VCaP (cell line): ENCODE measurements at regions not wholly inside any gene's neighbourhood (a gene's known extent, or its start where the extent isn't known, plus 50 kb on each side); places are given as distances from the start of the nearest gene placed in this dataset.

ENCODE experiments used
- H3K27ac ChIP-seq: fragments of 450-650 bp; 2 replicates; pipeline ENCODE4 v1.5.1; 2017
- CTCF ChIP-seq: fragments of 450-650 bp; conservative IDR thresholded peaks from 2 replicates; pipeline ENCODE4 v1.5.1; 2017; ENCODE audit warnings: mild to moderate bottlenecking, moderate library complexity

GRCh38 chr6:139486476-139486799 lies 112.0 kb upstream of the CITED2 start:
- no peak for TF ChIP-seq CTCF
- peak overlapping the region; percentile 78 for H3K27ac ChIP-seq

GRCh38 chr6:139485742-139486475 lies 111.5 kb upstream of the CITED2 start:
- H3K27ac ChIP-seq: peak overlapping the region; percentile 78
- no peak for TF ChIP-seq CTCF

DNA sequence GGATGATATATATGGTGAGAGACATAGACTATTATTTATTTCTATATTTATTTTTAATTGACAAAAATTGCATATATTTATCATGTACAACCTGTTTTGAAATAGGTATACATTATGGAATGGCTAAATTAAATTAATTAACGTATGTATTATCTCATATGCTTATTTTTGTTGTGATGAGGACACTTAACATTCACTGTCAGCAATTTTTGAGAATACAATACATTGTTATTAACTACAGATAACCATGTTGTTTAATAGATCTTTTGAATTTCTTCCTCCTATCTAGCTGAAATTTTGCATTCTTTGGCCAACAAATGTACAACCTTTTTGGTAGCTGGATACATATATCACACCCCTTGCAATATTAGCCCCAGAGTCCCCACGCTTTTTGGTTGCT lies 110.7 kb upstream of the CITED2 start:
- H3K27ac ChIP-seq: peak overlapping the region; percentile 78
- no peak for TF ChIP-seq CTCF

- no peak overlapping the region for H3K27ac ChIP-seq
- TF ChIP-seq CTCF: no peak
Observed at GRCh38 chr6:139483079-139483478, 108.6 kb upstream of the CITED2 start.

GRCh38 chr6:139482287-139482686 lies 107.8 kb upstream of the CITED2 start:
- no peak for TF ChIP-seq CTCF
- H3K27ac ChIP-seq: no peak overlapping the region

- no peak for TF ChIP-seq CTCF
- no peak overlapping the region for H3K27ac ChIP-seq
Observed at GRCh38 chr6:139480356-139481165, 106.1 kb upstream of the CITED2 start.

DNA sequence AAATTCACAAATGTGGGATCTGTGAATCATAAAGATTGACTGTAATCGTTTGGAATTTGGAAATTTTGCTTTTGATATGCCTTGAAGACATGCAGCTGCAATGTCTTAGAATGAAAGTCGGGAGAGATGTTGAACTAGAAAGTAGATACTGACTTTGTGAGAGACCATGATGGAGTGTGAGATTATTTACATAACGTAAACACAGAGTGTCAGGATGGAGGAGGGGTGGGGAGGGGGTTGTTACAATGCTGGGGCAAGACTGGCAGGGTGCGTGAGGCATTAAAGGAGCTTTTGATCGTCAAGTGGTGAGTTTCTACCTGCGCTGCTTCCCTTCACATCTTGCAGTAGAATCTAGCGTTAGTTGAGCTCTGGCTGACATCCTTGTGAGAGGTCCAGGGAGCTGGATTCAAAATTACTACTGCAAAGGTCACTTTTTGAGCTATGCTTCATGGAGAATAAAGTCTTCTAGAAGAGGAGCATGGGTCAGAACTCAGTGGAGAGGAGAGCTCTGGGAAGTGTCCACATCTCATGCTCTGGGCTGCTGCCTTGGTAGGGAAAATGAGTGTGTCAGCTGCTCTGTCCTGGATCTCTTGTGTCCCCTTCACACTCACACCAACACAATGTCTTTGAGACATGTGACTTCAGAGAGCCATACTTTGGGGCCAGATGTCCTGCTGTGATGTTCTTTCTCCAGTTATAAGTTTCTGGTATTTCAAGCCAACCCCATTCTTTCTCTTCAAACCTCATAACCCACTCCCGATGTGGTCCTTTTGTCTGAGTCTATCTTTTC lies 105.2 kb upstream of the CITED2 start:
- TF ChIP-seq CTCF: no peak
- H3K27ac ChIP-seq: no peak overlapping the region
